HG03565 (cell line): ENCODE measurements at regions not wholly inside any gene's neighbourhood (a gene's known extent, or its start where the extent isn't known, plus 50 kb on each side); places are given as distances from the start of the nearest gene placed in this dataset.

Source experiments
- ATAC-seq: cut with Tn5 transposase; IDR thresholded peaks from one replicate; pipeline ENCODE4 v1.9.1; 2021; ENCODE audit warnings: mild to moderate bottlenecking, moderate library complexity; ENCODE audit not compliant: unreplicated experiment

DNA sequence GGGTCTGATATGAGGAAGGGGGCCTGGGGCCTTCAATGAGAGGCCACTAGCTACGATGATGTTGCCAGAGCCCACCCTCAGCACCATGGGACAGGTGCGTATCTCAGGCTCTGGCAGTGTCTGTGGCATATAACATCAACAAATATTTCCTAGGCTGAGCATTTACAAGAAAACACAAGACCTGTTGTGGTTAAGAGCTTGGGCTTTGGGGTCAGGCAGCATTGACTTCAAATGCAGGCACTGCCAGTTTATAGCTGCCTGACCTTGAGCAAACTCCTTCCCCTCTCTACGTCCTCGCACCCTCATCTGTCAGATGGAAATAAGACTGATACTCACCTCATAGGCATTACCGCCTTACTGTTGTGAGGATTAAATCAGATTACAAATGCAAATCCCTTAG is 156.0 kb downstream of the KATNAL1 start:
- ATAC-seq, result no peak

DNA sequence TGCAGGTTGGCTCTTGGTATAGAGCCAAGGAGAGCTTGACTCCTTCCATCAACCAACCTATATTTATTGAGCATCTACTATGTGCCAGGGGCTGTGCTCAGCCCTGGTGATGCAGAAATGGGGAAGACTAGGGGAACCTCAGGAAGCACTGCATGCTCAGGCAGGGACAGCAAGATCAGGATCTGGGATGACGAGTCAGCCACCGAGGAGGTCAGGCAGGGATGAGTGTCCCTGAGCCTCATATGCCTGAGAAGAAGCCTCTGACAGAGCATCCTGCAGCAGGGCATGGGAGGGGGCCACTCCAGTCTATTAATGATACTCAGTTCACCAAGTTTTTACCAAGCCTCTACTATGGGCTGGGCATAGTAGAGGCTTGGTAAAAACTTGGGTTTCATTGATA is 158.1 kb downstream of the KATNAL1 start:
- no peak for ATAC-seq

DNA sequence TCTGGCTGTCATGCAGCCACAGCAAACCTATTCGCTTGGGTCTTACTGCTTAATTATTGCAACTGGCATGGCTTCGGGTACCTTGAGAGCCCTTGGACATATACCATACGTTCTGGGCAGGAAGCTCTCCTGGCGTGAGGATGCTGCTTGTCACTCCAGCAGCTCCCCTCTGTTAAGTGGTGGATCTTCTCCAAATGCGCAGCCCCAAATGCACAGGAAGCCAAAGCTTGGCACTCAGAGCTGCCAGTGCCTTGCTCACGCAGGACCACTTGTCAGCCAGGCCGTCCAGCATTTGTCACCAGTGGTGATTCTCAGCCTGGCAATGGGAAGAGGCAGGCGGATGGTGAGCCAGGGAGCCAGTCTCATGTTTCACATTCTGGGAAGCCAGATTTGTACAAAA is 158.6 kb downstream of the KATNAL1 start:
- ATAC-seq, result no peak

DNA sequence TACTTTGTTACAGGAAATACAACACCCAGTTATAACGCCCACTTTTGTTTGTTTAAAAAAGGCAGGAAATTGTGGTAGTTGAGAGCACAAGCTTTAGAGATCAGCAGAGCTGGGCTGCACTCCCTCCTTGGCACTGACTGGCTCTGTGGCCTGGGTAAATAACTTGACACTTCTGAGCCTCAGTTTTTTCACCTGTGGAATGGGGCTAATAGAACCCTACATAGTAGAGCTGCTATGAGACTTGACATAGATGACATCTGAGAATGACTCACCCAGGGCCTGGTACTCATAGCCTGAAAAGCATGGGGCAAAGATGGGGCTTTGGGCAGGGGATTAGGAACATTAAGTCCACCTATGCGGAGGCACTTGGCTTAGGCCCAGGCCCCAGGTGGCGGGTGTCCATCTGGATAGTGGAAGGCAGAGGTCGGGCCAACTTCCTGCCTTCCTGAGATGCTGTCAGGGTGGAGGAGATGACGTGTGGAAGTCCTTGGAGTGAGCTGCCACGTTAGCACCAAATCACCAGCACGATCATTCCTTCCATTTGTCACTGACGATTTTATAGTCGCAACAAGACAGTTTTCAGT is 159.1 kb downstream of the KATNAL1 start:
- no peak for ATAC-seq

DNA sequence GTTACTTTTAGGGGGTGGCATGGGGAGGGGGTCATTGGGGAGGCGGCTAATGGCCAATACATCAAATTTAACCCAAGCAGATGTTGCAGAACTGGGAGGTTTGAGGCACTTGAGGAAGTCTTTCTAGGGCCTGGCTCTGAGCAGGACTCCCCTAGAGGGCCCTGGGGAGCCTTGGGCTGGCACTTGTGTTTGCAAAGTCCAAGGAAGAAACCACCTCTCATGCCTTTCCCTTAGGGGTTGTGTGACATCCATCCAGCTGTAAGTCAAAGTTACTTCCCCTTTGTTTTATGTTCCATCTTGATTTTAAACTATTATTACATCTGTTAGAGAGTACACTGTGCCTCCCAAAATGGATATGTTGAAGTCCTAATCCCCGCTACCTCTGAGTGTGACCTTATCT is 159.9 kb downstream of the KATNAL1 start:
- no peak for ATAC-seq

DNA sequence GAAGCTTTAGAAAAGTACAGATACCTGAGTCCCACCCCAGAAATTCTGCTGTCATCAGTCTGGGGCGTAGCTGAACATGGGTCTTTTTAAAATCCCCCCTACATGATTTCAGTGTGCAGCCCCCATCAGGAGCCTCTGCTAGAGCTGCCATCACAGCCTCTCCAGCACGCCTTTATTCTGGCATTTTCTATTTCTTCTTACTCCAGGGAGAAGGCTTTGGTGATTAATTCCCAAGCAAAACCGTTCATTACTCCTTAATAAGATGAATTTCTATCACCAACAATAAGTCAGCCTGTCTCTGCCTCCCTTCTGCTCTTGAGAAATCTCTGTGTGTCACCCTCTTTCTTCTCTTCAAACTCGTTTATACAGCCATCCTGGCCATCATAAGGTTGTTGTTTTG is 160.3 kb downstream of the KATNAL1 start:
- no peak for ATAC-seq

DNA sequence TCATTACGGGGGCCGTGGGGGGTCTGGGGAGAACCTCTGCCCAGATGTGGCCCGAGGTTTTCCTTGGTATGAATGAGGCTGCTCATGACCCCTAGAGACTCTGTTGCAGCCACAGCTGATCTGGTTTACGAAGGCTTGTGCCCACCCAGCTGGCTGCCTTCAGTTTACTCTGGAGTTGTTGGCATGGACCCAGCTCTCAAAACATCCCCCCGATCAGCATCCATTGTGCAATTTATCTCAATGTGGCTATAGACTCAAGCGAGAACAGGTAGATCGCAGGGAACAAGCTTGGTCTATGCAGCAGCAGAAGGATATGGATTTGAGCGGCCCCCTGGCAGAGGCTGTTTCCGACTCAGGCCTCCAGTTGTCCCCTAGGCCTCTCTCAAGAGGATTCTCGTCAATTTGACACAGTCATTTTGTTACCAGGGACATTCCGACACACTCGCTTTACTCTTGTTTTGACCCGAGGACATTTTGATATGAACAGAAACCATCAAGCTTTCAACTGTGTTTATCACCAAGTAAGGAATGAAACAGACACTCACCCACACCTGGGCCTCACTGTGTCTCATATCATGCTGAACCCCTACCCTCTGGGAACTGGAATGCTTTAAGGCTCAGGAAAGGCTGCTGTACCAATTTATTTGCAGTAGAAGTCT is 161.5 kb downstream of the KATNAL1 start:
- ATAC-seq, result peak; percentile 59

DNA sequence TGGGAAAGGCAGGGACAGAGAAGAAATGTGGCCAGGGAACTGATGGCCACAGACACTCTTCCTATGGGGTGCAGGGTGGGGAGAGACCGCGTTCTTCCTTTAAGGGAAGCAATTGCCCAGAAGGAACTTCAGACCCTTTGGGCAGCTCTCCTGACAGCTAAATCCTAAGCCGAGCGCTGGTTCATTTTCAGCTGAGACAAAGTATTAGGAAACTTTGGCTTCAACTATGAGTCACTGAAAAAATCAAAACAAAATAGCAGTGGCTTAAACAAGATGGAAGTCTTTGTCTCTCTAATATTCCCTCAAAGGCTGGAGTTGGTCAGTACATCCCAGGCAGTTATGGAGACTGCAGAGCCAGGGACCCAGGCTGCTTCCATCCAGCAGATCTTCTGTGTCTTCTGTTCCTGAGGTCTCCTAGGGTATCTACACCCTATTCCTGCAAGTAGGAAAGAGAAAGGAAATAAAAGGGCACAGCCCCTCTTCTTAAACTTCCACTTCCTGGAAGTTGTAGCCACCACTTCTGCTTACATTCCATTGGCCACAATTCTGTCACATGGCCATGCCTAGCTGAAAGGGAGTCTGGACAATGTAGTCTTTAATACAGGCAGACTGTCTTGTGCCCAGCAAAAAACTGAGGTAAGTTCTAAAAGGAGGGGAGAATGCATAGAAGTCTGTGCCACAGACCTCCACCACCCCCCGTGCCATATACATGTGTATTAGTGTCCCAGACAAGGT is 163.5 kb downstream of the KATNAL1 start:
- no peak for ATAC-seq

DNA sequence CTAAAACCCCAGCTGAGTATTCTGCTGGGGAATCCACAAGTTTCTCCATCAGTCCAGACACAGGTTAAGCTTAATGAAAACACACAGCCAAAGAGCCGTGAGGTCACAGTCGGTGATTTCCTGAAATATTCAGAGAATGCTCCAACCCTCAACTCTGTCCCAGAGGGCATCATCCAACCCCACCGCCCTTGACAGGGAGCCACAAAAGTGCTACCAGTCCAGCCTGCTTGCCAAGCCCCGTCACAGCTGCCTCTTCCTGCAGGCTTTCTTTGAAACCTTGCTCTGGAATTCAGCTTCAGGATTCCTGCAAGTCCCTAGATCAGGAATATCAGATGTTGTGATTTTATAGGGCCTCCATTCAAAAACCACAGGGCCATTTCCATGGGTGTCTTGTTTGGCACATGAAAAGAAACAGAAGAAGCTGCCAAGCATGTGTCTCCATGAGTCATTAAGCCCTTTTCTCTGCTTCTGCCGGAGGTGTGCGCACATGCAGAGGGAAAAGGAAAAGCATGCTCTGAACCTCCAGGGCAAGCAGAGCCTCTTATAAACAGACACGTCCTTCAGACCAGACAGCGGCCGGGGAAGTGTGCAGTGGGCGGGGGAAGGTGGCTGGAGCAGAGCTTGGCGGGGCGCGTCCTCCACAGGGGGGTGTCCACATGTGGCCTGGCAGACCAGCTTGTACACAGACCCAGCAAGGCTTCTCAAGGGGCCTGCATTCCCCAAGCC is 164.7 kb downstream of the KATNAL1 start:
- ATAC-seq, result no peak

DNA sequence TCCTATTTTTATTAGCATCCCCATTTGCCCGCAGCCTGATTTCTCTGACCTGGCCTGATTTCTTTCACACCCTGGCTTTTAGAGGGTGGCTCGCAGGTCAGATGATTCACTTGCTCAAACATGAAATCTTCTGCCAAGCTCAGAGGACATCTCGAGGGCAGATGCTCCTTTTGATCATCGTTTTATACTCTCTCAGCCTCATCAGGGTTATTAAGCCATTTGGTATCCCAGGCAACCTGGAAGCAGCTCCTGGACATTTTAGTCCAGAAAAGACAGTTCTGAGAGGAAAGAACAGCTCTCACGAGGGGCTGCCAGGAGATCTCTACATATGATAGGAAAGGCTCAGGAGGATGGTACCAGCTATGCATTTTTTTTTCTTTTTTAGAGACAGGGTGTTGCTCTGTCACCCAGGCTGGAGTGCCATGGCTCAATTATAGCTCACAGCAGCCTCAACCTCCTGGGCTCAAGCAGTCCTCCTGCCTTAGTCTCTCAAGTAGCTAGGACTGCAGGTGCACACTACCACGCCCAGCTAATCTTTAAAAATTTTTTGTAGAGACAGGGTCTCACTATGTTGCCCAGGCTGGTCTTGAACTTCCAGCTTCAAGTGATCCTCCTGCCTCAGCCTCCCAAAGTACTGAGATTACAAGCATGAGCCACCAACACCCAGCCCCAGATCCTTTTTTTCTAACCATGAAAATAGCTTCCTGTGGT is 165.4 kb downstream of the KATNAL1 start:
- no peak for ATAC-seq

DNA sequence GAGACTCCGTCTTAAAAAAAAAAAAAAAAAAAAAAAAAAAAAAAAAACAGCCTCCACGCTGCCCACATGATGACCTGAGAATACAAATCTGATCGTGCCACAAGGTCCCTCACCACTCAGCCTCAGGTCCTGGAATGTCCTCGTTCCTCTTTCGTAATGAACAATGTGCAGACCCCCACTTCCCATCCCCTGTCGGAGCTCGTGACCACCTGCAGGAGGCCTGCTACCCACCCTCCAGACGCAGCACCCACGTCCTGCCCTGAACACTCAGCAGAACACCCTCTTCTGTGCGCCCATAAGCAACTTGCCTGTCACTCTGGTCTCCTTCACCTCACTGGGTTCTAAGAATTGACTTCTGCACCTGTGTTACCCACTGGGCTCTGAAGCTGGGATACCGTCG is 166.4 kb downstream of the KATNAL1 start:
- no peak for ATAC-seq

DNA sequence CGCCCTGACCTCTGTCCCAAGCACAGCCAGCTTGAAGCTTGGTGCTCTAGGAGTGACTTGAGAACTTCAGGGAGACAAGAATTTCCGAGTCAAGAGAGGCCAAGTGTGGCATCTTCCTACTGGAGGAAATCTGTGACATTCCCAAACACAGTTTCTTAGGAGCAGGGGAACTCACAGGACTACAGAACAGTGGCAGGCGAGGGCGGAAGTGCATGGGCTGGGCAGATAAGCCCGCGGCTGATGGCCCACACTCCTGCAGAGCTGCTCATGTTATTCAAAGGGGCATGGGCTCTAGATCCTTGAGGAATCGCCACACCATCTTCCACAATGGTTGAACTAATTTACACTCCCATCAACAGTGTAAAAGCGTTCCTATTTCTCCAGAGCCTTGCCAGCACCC is 168.8 kb downstream of the KATNAL1 start:
- ATAC-seq, result no peak

DNA sequence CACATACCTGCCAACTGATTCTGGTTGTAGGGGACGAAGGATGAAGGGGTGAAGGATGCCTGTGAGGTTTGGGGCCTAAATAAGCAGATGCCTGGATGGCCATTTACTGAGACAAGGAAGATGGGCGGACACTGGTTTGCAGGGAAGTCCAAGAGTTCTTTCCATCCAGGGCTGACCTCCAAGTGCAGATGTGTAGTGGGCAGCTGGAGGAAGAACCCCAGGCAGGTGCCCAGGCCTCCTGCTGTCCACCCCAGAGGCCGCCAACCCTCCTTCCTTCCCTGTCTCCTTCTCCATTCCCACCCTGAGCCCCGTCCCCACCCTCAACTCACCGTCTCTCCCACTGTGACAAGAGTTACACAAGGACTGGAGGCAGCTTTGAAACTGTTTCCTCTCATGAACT is 171.5 kb downstream of the KATNAL1 start:
- ATAC-seq, result no peak

DNA sequence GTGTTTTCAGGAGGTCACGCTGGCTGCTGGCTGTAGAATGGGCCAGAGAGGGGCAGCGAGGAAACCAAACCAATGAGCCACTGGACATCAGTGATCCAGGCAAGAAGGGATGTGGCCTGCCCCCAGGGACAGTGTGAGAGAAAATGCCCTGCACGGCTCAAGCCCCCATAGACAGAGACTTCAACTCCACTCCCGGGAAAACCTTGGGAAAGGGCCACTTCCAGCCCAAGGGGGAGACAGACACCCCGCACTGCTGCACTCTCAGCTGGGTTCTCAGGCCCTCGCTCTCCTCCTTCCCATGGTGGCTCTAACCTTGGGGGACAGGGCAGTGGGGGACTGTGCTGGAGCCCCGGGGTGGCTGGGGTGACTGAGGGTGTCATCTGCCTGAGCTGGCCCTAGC is 172.0 kb downstream of the KATNAL1 start:
- ATAC-seq, result no peak

DNA sequence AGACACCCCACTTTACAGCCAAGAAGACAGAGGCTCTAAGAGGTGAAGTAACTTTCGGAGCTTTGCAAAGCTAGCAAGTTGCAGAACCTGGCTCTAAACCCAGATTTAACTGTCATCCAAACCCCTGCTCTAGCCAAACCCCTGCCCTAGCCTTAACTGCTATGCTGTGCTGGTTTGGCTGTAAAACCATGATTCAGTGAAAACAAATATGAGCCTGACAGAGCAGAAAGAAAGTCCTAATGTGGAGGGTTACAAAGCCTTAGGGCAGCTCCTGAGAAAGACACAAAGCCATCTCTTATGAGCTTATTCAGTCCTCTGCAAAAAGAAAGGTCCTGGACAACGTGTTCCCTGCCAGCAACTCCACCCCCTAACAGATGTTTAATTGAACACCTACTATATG is 172.8 kb downstream of the KATNAL1 start:
- no peak for ATAC-seq

DNA sequence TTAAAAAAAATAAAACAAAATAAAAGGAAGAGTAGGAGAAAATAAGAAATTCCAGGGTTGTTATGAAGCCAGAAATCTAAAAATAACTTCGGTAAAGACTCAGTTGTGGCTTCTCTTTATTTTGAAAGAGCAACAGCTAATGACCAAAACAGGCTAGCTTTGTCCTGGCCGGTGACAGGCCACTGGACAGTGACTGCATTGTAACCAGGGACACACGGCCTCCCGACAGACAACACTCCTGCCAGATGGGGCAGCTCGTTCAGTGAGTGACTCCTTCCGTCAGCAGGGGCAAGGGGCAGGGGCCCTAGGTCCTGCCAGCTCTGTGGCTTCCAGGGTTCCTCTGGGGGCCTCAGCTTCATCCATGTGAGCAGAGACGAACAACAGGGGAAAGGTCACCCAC is 173.4 kb downstream of the KATNAL1 start:
- ATAC-seq, result no peak

DNA sequence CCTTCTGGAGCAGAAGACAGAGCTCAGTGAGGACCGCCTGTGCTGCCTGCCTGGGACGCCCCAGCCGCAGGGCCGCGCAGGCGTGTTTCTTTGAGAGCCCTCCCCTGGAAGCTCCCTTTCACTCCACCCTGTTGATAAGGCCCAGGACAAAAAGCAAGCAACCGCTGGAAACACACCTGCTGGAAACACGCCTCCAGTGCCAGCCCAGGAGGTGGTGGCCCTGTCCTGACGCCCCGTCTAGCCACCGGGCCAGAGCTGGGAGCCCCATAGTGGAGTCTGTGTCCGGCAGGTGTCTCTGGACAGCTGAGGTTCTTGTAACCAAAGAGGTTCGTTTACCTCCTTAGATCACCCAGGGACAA is 173.8 kb downstream of the KATNAL1 start:
- no peak for ATAC-seq

DNA sequence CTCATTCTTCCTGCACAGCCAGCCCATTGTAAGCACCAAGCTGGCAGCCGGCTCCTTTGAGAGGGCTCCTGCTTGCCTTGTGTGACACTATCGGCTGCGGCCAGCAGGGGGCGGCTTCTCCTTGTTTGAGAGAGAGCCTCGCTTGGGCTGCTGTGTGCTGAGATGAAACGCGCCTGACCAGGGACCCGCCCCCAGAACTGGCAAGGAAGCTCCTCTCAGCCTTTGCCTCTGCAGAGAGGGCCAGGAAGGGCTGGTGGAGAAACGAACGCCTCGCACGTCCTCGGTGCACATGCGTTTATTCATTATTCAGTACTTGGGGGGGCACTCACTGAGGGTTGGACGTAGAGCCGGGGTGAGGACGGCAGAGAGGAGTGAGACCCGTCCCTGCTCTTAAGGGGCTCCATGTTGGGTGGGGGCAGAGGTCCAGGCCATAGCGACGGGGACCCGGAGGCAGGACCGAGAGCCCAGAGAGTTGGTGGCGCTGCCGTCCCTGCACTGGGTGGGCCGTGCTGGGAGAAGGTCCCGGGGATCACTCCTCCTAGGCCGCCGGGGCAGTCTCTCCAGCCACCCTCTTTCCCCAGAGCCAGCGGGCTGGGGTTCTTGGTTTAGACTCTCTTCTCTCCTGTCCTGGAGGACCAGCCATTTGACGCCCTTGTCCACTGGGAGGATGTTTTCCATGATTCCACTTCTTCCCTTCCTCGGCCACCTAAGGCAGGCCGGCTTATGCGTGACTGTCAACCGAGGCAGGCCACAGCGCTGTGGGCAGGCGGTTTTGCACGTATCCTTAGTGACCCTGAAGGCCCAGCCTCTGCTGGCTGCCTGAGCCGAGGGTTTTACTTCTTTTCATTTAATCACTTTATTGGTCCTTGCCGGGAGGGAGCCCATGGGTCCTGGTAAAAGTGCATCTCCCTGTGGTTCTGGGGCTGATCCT is 174.5 kb downstream of the KATNAL1 start:
- peak; percentile 83 for ATAC-seq

DNA sequence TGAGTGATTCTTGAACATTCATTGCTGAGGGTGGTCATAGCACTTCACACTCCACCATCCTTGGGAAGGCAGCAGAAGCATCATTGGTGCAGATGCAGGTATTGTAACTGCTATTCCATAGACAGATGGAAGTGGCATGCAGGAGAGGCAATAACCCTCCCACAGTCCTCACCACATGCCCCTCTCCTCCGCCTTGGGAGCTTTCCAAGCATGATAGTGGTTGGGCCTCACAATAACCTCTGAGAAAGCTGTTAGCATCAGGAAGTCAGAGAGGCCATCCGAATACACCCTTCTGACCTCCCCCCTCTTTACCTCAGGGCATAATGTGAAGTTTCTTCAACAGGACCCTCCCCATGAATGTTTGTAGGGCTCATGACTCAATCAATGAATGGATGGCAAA is 177.9 kb downstream of the KATNAL1 start:
- no peak for ATAC-seq

DNA sequence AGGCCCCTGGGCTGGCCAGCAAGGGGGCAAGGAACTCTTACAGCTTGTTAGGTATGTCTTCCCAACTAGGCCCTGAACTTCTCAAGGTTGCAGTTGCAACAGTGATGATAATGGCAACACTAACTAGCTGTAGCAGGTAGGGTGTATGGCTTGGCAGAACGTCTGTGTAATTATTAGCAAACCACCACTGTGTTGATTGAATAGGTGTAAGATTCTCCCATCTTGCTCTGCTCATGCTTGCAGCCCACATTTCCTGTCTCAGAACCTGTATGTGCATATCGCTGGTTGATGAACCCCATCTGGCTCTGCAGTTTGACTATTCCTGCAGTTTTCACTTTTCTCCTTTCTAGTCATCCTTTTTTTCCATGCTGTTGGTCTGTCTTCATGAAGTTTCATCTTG is 178.8 kb downstream of the KATNAL1 start:
- ATAC-seq, result no peak
